GM21619 (cell line): ENCODE measurements at regions not wholly inside any gene's neighbourhood (a gene's known extent, or its start where the extent isn't known, plus 50 kb on each side); places are given as distances from the start of the nearest gene placed in this dataset.

Experiments
- ATAC-seq: cut with Tn5 transposase; IDR thresholded peaks from one replicate; pipeline ENCODE4 v1.9.1; 2021; ENCODE audit not compliant: unreplicated experiment

DNA sequence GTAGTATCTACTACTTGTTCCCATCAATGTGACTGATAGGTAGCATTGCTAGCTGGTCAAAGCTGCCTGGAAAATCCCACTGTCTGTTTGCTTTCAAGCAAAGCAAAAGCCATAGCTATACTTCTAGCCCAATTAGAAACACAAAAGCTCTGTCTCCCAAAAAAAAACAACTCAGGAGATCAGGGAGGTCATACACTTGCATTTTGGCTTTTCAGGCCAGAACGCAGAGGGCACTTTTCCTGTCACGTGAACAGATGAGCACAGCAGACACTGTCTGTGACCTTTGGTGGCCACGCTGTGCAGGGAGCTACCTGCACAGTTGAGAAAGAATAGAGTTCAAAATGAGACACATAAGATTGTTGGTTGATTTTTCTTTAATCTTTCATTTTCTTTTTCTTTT is 441.7 kb upstream of the PDZRN3 start:
- ATAC-seq, result no peak

GRCh38 chr3:74059923-74060600 is 435.3 kb upstream of the PDZRN3 start:
- no peak for ATAC-seq

GRCh38 chr3:74059301-74059922 is 434.7 kb upstream of the PDZRN3 start:
- ATAC-seq, result no peak

- ATAC-seq, result no peak
Observed at GRCh38 chr3:74057169-74057568, 432.4 kb upstream of the PDZRN3 start.

- ATAC-seq, result no peak
Observed at GRCh38 chr3:74055061-74055460, 430.3 kb upstream of the PDZRN3 start.

- no peak for ATAC-seq
Observed at GRCh38 chr3:74054566-74054965, 429.8 kb upstream of the PDZRN3 start.

DNA sequence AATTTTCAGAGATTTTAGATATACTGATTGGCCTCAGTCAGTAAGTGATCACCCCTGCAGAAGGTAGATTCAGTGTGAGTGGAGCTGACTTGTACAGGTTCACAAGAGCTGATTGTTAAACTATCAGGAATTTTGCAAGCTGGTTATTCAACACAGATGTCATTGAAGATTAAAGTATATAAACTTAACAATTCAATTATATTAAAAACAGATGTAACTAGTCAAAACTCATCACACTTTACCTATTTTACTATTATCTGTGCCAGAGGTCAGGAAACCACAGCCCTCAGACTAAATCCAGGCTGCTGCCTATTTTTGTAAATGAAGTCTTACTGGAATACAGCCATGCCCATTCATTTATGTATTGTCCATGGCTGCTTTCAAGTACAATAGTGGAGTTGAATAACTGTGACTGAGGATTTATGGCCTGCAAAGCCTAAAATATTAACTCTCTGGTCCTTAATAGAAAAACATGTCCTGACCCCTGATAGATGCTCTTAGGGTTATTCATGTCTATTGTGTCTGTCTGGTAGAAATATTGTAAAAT is 429.3 kb upstream of the PDZRN3 start:
- ATAC-seq, result no peak

- no peak for ATAC-seq
Observed at GRCh38 chr3:74049444-74049843, 424.7 kb upstream of the PDZRN3 start.

GRCh38 chr3:74048699-74049098 is 424.0 kb upstream of the PDZRN3 start:
- ATAC-seq, result no peak

DNA sequence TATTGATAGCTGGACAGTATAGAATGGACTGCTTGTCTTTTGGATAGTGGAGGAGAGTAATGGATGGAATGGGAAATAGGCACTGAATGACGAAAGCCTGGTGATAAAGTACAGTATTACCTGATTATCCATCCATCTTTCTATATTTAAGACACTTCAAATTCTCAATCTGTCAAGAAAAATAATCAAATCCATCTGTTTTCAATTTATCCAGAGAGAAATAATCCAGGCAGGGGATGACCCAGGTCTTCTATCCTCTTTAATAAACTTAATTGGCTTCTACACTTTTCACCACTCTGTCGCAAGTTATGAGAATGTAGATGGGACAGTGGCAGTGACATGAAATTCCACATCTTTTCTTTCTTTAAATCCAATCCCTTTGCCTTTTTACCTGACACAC is 420.3 kb upstream of the PDZRN3 start:
- no peak for ATAC-seq

DNA sequence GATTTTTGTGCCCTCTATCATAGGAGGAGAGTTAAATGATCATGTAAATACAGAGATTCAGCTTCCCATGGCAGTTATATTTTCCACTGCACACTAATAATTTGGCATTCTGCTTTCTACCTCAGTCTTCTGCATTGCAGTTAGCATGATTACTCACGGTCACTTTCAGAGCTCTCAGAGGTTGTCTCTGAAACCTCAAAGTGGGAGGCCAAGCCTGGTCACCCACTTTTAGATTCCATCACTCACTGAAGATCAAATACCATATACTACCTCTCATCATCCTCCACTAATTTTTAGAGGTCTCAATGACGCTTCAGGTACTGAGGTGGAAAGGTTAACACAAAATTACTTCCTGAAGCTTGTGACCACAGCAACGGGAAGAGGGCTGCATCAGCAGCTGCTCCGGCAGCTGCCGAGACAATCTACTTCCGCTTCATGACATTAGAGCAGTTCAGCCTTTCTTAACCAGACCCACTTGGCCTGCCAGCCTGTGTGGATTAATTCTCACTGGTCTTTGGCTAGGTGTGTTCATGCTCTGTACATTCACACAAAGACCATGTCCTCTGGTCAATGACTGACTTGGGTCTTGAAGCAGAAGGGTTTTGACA is 416.4 kb upstream of the PDZRN3 start:
- no peak for ATAC-seq

GRCh38 chr3:74039105-74039504 is 414.4 kb upstream of the PDZRN3 start:
- ATAC-seq, result no peak

DNA sequence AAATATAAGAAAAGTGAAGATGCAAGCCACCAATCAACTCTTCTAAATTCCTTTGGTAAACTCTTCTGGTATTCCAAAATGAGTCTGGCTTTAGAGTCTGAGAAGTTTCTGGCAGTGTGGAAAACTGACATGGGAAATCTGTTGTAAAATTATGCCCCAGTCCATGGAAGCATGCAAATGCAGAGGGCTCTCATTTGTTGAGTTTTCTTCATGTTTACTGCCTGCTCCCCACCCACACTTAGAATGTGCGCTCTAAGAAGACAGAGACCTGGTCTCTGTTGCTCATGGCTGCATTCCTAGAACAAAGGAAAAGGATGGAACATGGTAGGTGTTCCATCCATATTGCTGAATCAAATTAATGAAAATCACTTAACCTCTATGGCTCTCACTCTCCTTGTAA is 411.8 kb upstream of the PDZRN3 start:
- ATAC-seq, result no peak

GRCh38 chr3:74036102-74036501 is 411.4 kb upstream of the PDZRN3 start:
- no peak for ATAC-seq

DNA sequence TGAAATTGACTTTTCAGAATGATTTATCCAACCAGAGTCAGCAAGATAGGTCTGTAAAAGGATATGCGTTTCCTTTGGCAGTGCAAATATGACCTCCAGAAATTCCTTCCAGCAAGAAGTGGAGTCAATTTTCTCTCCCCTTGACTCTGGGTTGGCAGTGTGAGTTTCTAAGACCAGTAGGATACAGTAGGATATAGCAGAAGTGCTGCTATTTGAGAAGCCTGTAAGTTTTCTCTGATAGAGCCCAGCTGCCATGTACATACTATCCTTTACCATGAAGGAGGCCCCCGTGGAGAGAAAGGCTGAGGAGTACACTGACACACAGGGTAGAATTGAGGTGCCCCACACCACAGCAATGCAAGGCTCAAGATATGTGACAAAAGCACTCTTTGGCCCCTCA is 409.1 kb upstream of the PDZRN3 start:
- ATAC-seq, result no peak

GRCh38 chr3:74033381-74033780 is 408.6 kb upstream of the PDZRN3 start:
- ATAC-seq, result no peak

GRCh38 chr3:74027121-74027520 is 402.4 kb upstream of the PDZRN3 start:
- ATAC-seq, result no peak

DNA sequence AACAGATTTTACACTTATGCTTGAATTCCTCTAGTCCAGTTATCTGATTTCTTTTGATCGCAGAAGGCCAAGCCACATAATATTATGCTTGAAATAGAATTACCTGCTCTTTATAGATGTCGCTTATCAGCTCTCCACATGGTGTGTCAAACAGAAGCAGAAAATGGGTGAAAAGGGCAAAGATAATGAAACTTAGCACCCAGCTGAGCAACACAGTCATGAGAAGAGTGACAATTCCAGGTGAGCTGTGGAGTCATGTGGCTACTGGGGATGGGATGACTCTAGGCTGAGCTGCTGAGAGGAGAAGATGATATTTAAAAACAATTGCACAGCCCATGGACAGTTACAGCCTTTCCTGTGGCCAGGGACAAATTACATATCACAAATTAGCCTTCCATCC is 398.7 kb upstream of the PDZRN3 start:
- ATAC-seq, result no peak

DNA sequence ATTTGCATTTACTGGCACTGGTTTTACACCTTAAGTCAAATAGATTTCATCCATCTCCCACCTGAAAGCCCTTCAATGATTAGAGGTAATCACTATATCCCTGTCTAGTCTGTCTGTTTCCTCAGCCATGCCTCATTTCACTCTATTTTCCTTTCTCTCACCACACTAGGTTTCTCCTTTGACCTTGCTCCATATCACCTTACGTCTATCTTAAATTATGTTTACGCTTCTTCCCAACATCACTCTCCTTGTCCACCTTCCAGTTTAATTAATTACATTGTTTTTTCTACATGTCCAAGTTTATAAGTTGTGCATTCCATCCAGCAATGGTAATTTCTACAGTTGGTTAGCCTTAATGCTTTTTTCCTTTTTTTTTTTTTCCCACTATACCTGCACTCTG is 396.7 kb upstream of the PDZRN3 start:
- ATAC-seq, result no peak

DNA sequence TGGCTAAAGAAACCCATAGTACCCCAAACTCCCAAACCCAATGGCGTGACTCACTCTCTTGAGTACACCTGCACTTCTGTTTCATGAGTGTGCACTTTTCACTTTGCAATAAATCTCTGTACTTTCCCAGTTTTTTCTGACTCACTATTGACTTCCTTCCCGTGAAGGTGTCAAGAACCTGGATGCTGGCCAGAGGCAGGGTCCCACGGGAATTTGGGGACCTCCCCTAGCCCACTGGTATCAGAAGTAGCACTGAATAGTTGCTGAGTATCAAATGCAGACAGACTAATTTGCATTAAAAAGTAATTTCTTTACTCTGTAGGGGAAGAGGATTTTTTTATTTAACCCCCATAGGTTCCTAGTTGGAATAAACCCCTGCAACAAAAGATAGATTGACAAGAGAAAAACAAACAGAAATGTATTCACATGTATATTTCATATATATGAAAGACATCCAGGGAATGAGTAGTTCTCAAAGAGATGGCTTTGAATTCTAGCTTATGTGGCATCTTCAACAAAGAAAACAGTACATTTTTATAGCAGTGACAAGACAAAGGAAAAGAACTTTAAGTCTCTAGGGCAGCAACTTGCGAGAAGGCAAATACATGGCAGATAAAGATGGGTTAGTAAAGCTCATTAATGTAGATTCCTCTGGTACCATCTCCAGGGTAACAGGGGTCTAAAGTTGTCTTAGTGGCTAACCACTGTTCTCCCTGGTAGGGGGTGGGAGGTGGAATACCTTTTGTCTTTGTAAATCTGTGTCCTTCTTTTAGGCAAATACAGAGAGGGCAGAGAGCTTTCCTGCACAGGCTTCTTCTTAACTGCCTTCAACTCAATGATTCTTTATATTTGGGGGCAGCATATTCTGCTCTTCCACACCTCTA is 385.5 kb upstream of the PDZRN3 start:
- ATAC-seq, result no peak

DNA sequence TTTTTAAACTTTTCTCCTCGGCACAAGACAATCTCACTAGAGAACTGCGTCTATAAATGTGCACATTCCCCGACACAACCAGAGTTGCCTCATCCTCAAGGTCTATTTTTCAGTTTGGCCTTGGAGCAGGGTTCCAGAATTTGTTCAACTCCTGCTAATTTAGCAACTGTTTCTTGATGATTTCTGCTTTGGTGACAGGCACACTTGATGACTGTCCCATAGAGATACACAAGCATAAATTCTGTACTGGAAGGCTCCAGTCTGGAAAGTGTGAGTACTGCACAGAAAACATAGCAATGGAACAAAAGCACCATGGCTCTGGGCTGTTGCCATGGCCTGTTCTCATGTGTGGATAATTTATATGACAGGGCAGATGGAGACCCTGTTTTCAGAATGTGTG is 379.6 kb upstream of the PDZRN3 start:
- no peak for ATAC-seq
